ENCODE measurements at regions not wholly inside any gene's neighbourhood (a gene's known extent, or its start where the extent isn't known, plus 50 kb on each side); places are given as distances from the start of the nearest gene placed in this dataset.

- TF ChIP-seq, protein P1, sequence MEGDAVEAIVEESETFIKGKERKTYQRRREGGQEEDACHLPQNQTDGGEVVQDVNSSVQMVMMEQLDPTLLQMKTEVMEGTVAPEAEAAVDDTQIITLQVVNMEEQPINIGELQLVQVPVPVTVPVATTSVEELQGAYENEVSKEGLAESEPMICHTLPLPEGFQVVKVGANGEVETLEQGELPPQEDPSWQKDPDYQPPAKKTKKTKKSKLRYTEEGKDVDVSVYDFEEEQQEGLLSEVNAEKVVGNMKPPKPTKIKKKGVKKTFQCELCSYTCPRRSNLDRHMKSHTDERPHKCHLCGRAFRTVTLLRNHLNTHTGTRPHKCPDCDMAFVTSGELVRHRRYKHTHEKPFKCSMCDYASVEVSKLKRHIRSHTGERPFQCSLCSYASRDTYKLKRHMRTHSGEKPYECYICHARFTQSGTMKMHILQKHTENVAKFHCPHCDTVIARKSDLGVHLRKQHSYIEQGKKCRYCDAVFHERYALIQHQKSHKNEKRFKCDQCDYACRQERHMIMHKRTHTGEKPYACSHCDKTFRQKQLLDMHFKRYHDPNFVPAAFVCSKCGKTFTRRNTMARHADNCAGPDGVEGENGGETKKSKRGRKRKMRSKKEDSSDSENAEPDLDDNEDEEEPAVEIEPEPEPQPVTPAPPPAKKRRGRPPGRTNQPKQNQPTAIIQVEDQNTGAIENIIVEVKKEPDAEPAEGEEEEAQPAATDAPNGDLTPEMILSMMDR (IDR thresholded peaks at IDR 0.05) = no peak
- no peak for TF ChIP-seq POLR2A (IDR thresholded peaks at IDR 0.05)
These were observed 615.0 kb downstream of the ZNF608 start for GRCh38 chr5:124131466-124131865.

All from thyroid gland (tissue), 4 donors.